ENCODE measurements at regions not wholly inside any gene's neighbourhood (a gene's known extent, or its start where the extent isn't known, plus 50 kb on each side); places are given as distances from the start of the nearest gene placed in this dataset.

DNA sequence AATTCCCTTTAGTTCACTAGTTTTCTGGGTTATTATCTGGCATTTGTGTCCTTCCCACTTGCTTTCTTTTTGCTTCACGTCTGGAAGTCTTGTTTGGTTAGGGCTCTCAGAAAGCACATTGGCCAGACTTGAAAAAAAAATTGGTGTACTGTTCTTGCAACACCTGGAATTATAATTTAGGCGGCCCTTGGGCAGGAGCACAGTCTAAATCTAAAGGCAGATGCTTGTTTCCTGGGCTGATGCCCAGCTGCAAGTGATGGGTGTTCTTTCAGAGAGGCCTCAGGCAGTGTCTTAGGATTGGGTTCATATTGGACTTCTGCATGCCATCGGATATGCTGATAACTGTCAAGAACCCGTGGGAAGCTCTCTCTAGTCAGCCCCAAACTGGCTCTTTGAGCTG is 521.5 kb downstream of the PDCD6IP start:
- no peak for DNase-seq

DNA sequence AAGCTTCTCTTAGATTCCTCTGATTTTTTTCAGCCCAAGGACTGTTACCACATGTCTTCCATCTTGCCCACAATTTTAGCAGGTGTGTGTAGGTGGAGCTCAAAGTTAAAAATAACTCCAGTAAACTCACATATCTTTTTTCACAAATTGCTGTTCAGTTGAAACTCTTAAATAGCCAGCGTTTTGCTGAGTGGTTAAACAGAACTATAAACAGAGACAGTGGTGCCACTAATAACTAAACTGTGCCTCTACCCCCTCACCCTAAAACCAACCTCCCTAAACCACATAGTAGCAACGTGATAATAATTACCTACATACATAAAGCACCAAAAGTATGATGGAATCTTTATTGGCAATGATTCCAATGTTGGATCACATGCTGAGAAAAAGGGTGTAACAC is 525.1 kb downstream of the PDCD6IP start:
- no peak for DNase-seq

GRCh38 chr3:34346656-34347055 is 548.2 kb downstream of the PDCD6IP start:
- no peak for DNase-seq

GRCh38 chr3:34351882-34352777 is 553.7 kb downstream of the PDCD6IP start:
- no peak for DNase-seq

DNA sequence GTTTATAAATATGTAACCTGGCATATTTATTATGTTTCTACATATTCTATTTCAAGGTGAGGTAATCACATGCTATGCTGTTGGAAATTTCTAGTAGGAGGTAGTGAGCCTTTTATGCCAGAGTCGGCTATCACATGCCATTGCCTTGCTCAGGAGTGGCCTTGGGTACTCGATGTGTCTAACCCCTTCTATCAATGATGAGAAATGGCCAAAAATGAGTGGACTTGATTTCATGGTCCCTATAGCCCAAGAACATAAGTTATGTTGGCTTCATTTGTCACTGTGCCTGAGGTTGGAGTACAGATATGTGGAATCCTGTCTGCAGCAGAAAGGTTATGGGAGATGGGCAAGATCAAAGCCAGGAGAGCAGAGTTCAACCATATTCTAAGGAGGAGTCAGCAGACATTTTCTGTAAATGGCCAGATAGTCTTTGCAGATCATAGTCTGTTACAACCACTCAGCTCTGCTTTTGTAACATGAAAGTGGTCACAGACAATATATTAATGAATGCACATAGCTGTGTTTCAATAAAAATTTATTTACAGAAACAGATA is 554.4 kb downstream of the PDCD6IP start:
- DNase-seq, result no peak

GRCh38 chr3:34357461-34357860 is 559.0 kb downstream of the PDCD6IP start:
- DNase-seq, result no peak

DNA sequence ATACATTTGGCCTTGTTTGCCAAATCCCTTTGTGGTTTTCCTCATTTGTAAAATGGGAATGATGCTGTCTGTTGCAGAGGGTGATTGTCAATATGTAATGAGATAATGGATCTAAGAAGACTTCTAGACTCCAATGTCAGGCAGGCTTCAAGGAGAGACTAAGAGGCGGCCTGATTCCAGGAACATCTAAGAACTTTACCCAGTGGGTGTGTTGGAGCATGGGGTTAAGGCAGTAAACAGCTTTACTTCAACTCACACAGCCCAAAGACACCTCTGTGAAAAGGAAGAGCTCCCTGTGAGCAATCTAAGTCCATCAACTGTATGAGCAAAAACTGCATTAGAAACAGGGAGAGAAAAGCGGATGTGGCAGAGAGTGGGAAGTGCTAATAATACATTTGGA is 560.6 kb downstream of the PDCD6IP start:
- no peak for DNase-seq

DNA sequence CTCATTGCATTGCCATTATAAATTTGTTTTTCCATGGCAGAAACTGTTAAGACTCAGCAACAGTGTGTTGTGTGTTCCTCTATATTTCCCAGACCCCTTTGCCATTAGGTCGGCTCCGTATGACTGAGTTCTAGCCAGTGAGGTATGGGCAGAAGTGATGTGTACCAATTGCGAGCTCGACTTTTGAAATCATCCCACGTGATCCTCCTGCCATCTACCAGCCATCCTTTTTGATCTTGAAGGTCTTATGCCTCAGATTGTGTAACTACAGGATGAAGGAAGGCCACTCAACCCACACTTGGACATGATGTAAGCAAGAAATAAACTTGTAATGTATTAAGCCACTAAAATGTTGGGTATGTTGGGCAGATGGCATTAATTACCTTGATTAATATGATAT is 562.3 kb downstream of the PDCD6IP start:
- DNase-seq, result no peak

- peak; percentile 90 for DNase-seq
These were observed 563.5 kb downstream of the PDCD6IP start for GRCh38 chr3:34361921-34362320.

DNA sequence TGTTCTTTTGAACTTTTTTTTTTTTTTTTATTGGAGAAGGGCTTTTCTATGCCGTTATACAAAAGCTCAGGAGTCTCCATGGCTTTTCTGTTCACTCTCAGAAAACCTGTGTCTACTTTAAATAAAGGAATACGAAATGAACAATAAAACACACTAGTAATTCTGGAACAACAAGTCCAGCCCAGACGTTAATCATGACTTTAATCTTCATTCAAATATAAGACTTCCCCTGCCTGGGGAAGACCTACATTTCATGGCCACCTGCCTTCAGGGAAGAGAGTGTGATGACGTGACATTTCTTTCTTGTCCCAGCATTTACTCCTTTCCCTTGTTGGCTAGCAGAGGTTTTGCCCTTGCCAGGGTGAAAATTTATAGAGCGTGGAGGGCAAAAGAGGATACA is 564.5 kb downstream of the PDCD6IP start:
- DNase-seq, result no peak

- no peak for DNase-seq
These were observed 565.5 kb downstream of the PDCD6IP start for GRCh38 chr3:34363881-34364280.

GRCh38 chr3:34364335-34364734 is 565.9 kb downstream of the PDCD6IP start:
- DNase-seq, result peak; percentile 29

- no peak for DNase-seq
These were observed 566.8 kb downstream of the PDCD6IP start for GRCh38 chr3:34365231-34365630.

- no peak for DNase-seq
These were observed 567.3 kb downstream of the PDCD6IP start for GRCh38 chr3:34365771-34366170.

GRCh38 chr3:34367521-34367920 is 569.1 kb downstream of the PDCD6IP start:
- DNase-seq, result no peak

- no peak for DNase-seq
These were observed 576.1 kb downstream of the PDCD6IP start for GRCh38 chr3:34374521-34374920.

GRCh38 chr3:34376691-34377090 is 578.3 kb downstream of the PDCD6IP start:
- no peak for DNase-seq

- DNase-seq, result no peak
These were observed 579.5 kb downstream of the PDCD6IP start for GRCh38 chr3:34377961-34378360.

DNA sequence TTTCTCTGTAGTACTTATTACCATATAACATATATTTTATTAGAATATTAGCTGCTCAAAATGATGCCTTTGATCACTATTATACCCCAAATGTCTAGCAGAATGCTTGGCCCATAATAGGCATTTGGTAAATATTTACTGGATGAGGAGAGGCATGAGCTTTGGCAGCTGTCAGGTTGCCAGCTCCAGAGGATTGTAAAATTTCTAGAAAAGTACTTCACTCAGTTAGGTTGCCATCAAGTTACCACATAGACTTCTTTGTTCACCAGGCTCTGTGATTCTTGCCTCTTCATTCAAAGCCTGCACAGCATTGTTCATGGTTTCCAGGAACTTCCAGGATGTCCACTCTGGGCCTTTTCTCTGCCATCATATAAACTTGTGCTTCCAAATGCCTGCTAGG is 582.8 kb downstream of the PDCD6IP start:
- no peak for DNase-seq

GRCh38 chr3:34382859-34383258 is 584.4 kb downstream of the PDCD6IP start:
- no peak for DNase-seq

DNA sequence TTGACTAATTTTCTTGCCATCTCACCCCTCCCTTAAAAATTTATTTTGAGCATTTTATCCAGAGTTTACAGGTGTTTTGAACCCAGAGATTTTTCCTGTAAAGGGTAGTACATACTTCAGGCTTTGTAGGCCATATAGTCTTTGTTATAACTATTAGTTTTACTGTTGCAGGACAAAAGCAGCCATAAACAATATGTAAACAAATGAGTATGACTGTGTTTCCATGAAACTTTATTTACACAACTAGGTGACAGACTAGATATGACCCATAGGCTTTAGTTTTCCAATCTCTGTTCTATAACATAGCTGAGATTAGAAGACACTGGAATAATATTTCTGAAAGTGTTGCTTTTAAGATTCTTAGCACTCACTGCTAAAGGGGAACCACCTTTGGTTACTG is 587.9 kb downstream of the PDCD6IP start:
- DNase-seq, result no peak

DNA sequence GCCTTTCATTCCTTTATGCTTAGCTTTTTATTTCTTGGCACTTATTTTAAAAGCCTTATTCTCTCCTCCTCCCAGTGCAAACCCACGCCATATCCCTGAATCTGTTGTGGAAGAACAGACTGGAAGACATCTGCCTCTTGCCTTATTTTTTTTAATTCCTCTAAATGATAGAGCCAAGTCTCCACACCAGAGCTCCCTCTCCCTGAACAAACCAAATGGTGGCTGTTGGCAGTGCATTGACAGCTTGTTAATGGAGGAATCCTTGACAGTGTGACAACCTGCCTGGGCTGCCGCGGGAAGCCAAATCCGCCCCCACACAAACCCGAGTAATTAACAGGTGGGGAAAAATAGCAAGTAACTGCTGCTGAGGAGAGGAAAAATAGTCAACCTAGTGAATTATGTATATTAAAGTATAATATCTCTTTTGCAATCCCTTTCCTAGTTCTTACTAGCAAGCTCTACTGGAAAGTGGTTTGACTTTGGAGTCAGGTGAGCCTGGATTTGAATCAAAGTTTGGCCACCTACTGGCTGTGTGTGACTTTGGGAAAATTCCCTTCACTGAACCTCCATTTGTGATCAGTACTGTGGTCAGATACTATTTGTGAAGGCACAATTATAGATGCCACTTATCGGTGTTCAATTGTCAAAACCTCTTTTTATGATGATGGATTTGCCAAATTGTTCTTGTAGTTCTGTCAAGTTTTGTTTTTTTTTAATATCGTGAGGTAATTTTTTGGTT is 589.6 kb downstream of the PDCD6IP start:
- DNase-seq, result no peak

- DNase-seq, result no peak
These were observed 590.4 kb downstream of the PDCD6IP start for GRCh38 chr3:34388830-34389229.

Measured in MV-4-11 (cell line).